Hematopoietic multipotent progenitor cell treated with erythropoietin and hydrocortisone succinate and interleukin-3 and kit ligand, for 8 days (in vitro differentiated cells): ENCODE measurements at regions not wholly inside any gene's neighbourhood (a gene's known extent, or its start where the extent isn't known, plus 50 kb on each side); places are given as distances from the start of the nearest gene placed in this dataset.
A peak's percentile ranks its signal among the peaks of the same experiment; 100 is the strongest.
"Not testable (repeated sequence)": the region's sequence is repeated elsewhere in the genome, so short reads cannot be mapped to it uniquely, and the experiment has no call there.

Experiments used
- DNase-seq: peaks from one replicate; pipeline ENCODE4 v3.0.0-alpha.2; 2015

DNA sequence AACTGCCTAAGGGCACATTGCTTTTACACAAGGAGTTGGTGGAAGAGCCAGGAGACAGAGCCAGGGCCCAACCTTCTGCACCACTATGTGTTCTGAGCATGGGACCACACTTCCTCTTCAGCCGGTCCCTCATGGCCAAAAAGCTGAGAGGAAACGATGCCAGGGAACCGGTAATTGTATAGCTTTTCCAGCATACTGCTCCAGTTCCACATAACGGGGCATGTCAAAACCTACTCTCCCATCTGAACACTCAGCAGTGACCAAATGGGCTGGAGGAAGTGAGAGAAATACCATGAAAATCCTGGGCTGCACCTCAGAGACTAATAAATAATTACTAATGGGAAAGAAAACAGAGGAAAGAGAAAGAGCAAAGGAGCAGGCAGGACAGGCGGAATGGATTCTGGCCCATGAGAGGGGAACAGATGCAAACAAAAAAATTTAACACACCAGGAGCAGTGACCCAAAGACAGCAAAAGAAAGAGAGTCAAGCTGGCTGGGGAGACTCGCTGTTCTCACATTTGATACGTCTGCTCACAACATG is 52.0 kb upstream of the BMP2 start:
- no peak for DNase-seq

DNA sequence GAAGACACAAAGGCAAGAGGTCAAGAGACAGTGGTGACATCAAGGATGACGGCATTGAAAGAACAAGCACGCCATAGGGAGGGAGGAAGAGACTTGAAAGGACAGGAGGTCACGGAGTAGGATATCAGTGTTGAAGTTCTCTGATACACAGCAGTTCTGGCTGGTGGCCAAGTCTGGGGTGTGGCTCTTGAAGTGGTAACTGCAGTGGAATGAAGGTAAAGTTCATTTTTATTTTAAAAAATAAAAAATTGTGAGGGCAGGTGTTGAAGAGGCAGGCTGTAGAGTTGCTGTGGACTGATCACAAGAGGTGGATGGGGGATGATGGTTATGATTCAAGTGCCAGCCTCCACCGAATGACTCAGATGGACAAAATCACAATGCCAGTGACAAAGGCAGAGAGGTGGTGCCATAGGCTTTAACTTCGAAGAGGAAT is 53.2 kb upstream of the BMP2 start:
- peak; percentile 81 for DNase-seq

DNA sequence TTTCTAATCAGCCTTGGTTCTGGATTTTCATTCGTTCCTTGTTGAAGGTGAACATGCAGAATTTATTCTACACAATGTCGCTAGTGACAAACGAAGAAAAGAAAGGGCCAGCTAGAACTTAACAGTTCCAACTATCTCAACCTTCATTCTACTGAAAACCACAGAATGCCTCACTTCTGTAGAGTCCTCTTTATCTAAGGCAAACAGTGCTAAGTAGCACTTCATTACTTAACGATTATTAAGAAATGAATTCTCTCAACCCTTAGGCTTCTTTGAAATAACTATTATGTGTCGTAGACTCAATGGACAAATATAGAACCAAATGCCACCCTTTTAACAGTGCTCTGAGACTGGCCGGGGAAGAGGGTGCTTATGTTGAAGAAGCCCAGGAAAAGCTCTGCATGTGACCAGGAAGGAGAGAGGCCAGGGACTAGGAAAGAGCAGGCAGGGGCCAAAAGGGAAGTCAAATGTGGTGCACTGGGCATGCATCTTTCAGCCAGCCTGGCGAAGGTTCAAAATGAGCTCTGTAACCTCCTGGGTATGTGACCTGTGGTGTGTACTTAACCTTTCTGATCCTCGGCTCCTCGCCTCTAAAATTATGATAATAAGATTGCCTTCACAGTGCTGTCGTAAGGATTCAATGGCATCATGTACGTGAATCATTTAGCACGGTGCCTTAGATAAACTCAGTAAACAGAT is 55.4 kb upstream of the BMP2 start:
- peak; percentile 55 for DNase-seq

DNA sequence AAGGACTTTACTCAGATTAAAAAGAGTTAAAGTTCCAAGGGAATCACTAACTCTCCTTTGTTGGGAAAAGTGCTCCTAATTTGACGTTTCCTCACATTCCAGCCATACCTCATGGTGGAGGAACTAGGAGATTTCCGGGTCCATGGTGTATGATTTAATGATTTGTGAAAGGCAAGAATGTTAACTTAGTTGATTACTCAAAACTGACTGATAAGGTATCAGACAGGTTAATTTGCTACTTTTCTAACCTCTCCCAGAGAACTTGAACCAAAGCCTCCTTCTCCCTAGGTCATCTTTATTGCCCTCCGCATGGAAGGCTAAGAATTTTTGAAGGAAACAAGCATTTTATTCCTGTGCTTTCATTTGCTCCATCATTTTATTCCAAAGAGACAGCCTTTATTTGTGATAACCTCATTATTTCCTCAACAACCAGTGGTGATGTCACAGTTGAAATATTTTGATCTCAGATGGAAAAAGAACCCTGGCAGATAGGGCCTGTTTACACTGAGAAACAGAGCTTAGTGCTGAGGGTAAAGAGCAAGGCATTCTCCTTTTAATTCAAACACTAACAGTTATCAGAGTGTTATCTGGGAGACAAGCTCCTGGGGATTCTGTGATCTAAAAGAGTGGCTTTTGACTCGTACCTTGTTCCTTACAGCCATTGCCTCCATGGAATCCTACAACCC is 57.4 kb upstream of the BMP2 start:
- DNase-seq: no peak

DNA sequence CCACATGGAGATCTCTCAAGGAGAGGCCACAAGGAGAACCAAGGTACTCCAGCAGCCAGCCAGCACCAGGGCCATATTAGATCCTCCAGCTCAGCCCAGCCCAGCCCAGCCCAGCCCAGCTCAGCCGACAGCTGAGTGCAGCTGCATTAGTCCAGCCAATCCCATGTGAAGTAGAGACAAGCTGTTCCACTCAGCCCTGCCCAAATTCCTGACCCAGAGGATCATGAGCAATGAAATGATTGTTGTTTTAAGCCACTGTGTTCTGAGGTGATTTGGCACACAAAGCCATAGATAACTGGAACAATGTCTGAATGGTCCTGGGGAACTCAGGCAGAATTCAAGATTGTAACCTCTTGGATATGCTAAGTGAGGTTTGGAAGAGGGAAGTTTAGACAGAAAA is 59.5 kb upstream of the BMP2 start:
- no peak for DNase-seq

DNA sequence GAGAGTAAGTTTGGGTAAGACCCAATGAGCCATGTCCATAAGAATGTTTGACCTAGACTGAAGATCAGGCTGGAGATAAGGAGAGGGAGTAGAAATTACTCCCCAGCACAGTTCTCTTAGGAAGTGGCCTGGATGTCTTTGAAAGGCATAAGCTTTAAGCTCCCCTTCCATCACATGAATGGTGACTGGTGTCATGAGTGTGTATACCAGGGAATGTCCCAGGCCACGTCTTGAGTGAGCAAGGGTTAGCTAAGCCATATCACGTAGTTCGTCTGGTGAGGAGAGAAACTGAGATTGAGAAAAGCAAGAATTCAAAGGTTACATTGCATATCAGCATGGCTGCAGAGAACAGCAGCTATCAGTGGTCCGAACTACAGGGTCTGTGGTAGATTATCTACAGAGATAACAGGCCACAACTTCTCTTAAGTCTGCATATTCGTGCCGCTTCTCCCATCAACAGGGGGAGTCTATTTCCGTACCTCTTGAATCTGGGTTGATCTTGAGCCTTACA is 60.1 kb upstream of the BMP2 start:
- no peak for DNase-seq

DNA sequence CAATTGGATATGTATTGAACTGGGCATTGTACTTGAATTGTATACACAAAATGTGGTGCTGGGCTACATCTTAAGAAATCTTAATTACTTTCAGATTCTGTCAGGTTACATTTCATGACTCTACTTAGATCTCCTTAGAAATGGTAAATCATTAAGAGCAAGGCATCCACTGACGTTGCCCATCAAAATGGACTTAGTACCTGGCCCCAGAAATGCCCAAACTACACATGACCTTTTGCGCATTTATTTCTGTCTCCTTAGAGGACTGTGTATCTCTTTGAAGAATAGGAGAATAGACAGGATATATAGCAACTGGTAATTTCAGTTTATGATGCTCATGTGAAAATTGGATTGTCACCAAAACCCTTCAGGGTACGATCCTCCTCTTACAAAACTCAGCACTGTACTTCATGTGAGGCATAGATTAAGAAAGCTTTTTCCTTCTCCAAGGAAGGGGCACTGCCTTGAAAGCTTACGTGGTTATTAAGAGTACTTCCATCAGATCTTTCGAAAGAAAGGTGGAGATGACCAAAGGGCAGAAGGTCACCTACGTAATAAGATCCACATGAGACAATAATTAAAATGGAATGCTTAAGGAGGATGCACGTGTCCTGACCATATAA is 61.4 kb upstream of the BMP2 start:
- no peak for DNase-seq

DNA sequence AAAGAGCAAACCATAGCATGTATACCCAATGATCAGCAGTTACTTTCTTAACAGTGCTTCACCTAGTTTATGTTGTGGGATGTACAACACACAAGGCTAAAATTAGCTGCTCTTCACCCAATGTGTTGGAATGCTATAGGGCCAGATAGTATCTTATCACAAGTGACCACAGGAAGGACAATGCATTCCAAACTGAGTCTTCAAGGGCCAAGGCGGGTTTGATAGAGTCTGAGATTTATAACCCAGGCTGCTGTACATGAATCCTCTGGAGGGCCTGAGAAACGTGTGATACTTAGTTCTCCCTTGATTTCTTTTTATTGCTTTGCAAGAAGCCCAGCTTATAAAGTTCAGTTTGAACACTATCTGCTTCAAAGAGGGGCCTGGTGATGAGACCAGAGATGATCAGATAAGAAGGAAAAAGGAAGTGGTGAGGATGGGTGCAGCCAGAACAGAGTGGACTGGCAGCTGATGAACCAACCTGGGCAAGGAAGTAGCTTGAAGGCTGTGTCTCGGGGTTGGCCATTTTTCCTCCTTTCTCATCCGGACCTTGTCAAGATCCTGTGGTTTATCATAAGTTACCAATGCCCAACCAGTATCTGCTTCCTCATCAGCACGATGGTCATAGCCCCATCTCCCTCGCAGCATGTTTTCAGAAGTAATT is 62.2 kb upstream of the BMP2 start:
- DNase-seq: no peak

DNA sequence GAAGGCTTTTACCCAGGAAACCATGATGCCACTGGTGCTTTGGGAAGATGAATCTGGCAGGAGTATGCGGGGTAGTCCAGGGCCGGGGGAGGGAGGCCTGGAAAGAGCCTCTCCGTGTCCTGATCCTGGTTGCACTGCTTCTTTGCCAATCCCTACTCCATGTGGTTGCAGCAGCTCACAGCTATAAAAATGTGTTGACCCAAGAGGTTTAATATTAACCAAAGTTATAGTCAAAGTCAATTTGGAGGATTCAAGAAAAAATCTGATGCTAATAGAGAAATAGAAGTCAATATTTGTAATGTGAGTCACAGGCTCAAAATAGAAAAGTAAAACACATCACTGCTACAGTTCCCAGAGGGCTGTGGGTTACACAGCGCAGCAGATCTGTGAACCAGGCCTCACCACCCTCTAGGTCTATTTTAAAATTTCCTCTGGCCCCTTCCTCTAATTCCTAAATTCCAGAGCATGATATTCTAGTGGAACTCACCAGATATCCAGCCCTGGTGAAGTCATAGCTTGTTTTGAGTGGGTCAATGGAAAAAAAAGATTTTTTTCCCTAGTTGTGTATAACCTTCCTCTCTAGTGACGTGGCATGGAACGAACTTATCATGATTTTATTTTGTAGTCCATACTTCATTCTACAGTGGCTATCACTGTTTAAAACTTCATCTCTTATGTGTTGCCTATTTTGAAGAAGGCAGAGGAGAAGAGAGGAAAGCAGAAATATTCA is 63.2 kb upstream of the BMP2 start:
- no peak for DNase-seq

DNA sequence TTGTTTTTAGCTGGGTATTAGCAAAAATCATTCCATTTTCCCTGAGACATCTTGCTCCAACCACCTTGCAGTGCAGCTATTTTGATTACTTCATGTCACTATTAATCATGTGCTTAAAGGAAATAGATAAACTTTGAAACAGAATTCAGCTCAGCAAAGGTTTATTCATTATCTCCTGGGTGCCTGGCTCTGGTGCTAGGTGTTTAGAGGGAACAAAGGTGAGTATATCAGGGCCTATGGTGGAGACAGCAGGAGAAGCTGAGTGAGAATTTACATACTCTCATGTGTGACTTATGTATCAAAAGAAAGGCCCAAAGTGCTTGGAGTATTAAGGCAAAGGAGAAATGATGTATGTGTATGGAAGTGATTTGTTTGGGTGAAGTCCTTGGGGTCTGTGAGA is 63.8 kb upstream of the BMP2 start:
- DNase-seq: no peak

DNA sequence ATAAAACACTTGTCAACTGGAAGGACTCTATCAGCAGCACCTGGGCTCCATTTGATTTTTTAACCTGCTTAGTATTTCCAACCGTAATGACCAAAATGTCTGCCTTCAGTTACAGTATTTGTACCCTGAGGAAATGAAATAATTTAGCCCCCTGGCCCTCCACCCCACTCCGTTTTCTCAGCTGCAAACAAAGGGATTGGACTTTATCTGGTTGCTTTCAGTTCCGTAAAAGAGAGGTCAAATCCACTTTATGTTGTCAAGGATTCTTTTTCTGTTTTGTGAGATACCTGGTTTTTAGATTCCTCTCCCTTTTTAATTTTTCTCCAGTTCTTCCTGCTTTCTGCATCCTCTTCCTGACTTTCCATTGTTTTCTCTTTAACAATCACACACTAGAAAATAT is 64.4 kb upstream of the BMP2 start:
- DNase-seq: no peak

DNA sequence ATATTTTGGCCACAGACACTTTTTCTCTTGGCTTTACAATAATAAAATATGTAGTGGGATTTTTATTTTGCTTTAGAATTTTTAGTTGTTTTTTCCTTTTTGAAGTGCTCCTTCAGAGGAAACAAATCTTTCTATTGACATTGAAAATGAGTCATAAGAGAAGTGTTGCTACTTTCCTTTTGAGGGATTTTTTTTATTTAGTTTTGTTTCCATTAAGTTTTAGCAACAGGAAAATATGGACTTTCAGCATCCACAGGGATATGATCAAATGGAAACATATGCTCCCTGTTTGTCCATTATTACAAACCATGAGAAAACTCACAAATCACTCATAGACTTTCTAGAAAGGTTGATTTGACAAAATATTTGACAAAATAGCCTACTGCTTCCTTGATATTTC is 65.3 kb upstream of the BMP2 start:
- DNase-seq: no peak

DNA sequence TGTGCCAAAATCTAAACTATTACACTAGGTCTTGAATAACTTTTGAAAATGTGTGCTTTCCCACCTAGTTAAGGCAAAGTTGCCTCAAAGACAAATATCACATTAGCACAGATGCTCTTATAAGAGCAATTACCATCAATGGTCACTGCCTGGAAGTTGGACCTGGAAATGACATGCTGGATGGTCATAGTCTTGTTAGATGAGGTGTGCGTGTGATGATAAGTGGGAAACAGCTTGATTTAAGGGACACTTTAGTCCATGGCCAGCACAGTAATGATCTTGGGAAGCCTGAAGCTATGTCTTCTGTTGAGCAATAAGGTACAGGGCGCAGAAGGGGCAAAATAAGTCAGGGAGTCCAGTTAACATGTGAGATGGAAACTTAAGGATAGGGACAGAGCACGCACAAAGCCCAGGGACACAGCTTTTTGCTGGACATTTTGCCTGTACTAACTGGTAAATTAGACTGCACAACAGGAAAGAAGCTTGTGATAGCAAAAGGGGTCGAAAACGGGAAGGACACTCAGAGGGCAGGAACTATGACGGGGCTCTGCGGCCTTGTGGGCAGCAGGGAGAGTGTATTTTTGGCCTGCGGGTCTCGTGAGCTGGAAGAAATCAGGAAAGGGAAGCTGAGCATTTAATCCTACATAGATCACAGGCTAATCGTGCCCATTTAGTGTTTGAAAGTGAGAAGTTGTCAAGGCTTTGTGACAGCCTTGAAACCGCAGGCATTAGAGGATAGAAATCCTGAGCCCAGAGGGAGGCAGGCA is 66.7 kb upstream of the BMP2 start:
- DNase-seq: peak; percentile 3

DNA sequence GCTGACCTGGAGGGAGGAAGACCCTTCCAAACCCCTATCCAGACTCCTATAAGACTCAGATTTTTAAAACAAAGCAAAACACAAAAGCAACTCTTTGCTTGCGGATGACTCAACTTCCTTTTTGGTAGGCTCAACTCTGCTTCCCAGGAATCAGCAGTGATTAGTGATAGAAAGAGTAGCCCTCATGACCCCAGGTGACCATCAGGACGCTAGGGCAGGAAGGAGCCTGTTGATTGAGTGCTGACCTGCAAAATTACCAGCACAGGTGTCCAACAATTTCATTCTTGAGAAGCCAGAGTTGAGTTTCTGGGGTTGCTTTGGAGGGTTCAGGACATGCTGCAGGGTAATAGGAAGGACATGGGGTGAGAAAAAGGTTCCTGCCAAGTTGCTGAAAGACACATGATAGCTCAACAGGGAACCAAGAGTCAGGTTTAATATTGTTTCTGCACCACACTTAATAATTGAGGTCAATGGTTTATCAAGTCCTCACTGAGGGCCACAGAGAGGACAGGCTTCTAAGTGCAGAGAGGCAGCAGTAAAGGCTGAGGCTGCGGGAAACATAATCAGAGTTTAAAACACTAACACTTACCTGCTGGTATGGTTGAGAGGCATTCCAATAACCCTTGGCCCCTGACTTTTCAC is 67.4 kb upstream of the BMP2 start:
- no peak for DNase-seq

DNA sequence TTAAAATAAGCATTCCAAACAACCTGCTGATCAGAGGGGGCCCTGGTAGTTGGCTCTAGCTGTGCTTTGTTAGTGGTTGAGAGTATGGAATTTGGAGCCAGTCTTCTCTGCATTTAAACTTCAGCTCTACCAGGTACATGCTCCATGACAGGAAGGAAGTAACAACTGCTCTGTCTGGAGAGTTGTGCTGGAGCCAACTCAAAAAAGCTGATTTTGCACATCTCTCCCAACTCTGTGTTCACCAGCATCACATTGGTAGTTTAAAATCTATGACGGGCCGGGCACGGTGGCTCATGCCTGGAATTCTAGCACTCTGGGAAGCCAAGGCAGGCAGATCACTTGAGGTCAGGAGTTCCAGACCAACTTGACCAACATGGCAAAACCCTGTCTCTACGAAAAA is 68.8 kb upstream of the BMP2 start:
- DNase-seq: no peak

DNA sequence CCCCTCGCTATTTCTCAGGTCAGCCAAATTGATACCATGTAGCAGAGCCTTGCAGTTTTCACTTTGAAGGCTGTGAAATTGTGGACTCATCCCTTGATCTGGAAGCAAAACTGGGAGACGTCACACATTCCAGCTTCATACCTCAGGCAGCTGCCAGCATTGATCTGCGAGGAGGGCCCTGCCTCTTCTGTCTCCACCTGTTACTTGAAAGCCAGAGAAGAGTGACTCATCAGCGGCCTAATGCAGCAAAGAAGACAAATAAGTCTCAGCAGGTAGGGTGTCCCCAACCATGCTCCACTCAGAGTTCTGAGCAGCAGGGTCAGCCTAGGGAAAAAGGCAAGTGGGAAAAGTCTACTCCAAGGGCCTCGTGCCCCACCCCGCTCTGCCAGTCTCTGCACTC is 69.4 kb upstream of the BMP2 start:
- DNase-seq: no peak

DNA sequence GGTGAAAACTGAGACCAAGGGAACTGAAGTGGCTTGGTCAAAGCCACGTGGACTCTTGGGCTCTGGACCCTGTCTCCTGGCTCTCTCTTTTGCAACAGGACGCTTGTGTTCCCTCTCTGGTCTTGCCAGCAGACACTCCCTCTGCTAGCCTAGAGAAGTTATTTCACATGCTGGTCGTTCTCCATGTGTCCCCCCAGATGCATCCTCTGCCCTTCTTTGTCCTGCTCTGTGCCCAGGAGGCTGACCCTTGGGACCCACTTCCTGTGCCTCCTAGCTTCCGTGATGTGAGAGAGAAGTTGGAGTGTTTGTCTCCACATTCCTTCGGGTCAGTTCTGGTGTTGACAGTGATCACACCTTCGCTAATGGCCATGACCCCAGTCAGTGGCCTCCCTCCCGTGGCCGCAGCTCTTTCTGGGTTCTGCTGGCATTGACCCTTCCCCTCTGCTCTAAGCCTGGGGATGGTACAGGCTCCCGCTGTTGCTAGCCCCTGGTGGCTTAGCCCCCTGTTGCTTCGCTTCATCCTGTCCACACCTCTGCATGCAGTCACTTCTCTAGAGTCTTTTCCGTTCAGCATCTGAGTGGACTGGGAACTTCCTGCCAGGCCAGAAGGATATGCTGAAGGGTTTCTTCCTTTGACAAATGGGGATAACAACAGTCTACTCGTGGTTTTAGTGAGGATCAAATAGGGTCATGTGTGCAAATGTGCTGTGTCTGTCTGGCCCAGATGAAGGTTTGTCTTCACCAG is 70.1 kb upstream of the BMP2 start:
- DNase-seq: no peak

DNA sequence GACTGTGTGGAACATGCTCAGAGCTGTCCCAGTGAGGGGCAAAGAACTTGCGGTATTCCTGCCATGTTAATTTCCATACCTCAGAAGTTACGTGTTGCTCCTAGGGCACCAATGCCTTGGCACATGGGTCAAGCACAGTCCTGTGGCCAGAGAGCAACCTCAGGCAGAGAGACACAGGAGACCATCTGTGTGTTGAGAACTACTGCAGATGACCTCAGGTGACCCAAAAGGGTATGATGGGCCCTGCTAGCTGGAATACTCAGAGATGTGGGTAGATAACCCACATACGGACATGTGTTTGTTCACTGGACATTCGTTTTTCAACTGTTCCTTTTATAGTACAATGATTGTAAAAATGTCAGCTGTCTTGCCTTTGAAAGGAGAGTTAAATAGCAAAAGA is 71.5 kb upstream of the BMP2 start:
- no peak for DNase-seq

DNA sequence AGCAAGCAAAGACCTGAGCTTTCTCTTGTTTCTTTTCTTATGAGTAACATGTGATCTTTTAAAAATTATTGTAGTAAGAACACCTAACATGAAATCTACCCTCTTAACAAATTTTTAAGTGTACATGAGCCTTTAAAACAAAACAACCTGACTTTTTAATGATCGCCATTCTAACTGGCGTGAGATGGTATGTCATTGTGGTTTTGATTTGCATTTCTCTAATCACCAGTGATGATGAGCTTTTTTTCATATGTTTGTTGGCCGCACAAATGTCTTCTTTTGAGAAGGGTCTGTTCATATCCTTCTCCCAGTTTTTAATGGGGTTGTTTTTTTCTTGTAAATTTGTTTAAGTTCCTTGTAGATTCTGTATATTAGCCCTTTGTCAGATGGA is 73.7 kb upstream of the BMP2 start:
- DNase-seq: not testable (repeated sequence)

DNA sequence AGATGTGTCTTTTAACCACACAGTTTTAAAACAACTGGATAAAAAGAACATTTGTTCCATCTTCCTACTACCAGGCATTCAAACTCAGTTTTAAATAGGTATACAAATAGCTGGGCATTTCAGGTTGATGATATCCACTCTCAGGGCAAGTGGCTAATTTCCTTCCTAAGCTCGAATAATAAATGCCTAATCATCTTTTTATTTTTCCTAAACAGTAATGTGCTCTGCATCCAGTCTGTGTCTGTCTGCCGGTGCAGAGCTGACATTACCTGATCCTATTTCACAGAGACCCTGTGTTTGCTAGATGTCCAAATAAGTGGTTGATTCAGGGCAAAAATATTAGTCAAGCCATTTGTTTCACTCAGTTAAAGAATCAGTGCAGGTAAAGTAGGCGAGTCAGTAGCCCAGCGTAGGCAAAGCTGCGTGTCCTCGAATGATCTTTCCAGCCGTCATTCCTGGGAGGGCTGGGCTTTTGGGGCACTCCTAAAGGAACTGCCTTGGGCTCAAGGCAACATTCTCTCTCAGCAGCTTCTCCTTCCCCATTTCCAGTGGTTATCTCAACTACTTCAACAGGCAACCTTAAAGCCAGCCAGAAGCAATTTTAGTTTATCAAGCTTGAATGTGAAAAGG is 74.2 kb upstream of the BMP2 start:
- DNase-seq: no peak
